Skeletal muscle tissue (tissue), 3 donors: ENCODE measurements at regions not wholly inside any gene's neighbourhood (a gene's known extent, or its start where the extent isn't known, plus 50 kb on each side); places are given as distances from the start of the nearest gene placed in this dataset.
"Not testable (repeated sequence)": the region's sequence is repeated elsewhere in the genome, so short reads cannot be mapped to it uniquely, and the experiment has no call there.

Experiments
- H3K27ac ChIP-seq: one replicate; pipeline ENCODE4 v1.7.0; 2013; ENCODE audit warnings: mild to moderate bottlenecking, low read depth, low read length, inconsistent platforms
- H3K27me3 ChIP-seq, 3 donors: one replicate each; pipeline ENCODE4 v1.7.0; 2013; ENCODE audit warnings: low read length in 3 of 3; ENCODE audit not compliant: control insufficient read depth in 3 of 3, insufficient read depth in 3 of 3
- H3K36me3 ChIP-seq, 3 donors: one replicate each; pipeline ENCODE4 v1.7.0; 2013; ENCODE audit warnings: low read length in 3 of 3; ENCODE audit not compliant: control insufficient read depth in 3 of 3, insufficient read depth in 3 of 3
- H3K4me1 ChIP-seq, 3 donors: one replicate each; pipeline ENCODE4 v1.7.0; 2013; ENCODE audit warnings: low read length in 3 of 3, mild to moderate bottlenecking in 3 of 3; ENCODE audit not compliant: control insufficient read depth in 3 of 3, insufficient read depth in 3 of 3
- H3K4me3 ChIP-seq, 3 donors: one replicate each; pipeline ENCODE4 v1.7.0; 2013; ENCODE audit warnings: low read length in 3 of 3
- H3K9ac ChIP-seq, 3 donors: one replicate each; pipeline ENCODE4 v1.7.0; 2013; ENCODE audit warnings: low read length in 3 of 3, mild to moderate bottlenecking in 3 of 3, moderate library complexity in 2 of 3, low read depth in 1 of 3
- H3K9me3 ChIP-seq, 3 donors: one replicate each; pipeline ENCODE4 v1.7.0; 2013; ENCODE audit warnings: low read length in 3 of 3; ENCODE audit not compliant: control insufficient read depth in 3 of 3
- donor health status: Osteomylitis.

DNA sequence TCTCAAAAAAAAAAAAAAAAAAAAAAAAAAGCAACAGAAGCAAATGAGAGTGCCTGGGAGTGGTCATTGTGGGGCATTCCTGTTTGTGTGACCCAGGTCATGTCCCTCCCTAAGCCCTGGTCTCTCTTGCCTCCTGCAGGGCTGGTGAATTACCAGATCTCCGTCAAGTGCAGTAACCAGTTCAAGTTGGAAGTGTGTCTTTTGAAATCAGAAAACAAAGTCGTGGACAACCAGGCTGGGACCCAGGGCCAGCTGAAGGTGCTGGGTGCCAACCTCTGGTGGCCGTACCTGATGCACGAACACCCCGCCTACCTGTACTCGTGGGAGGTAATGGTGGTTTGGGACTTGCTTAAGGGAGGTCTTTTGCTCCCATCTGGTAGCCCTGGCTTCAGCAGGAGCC is 1362.0 kb downstream of the CDH12 start:
- not testable (repeated sequence) for H3K27ac ChIP-seq, H3K4me1 ChIP-seq, H3K9me3 ChIP-seq, H3K4me3 ChIP-seq, H3K36me3 ChIP-seq, H3K27me3 ChIP-seq, H3K9ac ChIP-seq

DNA sequence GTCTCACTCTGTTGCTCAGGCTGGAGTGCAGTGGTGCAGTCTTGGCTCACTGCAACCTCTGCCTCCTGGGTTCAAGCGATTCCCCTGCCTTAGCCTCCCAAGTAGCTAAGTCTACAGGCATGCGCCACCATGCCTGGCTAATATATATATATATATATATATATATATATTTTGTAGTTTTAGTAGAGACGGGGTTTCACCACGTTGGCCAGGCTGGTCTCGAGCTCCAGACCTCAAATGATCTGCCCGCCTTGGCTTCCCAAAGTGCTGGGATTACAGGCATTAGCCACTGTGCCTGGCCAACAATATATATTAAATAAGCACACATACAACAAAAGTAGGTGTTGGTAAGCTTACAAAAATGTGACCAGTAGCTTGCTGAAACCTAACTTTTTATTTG is 1364.3 kb downstream of the CDH12 start:
- H3K9ac ChIP-seq, H3K36me3 ChIP-seq, H3K4me3 ChIP-seq, H3K27ac ChIP-seq, H3K27me3 ChIP-seq, H3K4me1 ChIP-seq, H3K9me3 ChIP-seq: not testable (repeated sequence)

GRCh38 chr5:21485458-21486000 is 1367.6 kb downstream of the CDH12 start:
- not testable (repeated sequence) for H3K9me3 ChIP-seq, H3K27me3 ChIP-seq, H3K9ac ChIP-seq, H3K27ac ChIP-seq, H3K36me3 ChIP-seq, H3K4me1 ChIP-seq, H3K4me3 ChIP-seq

GRCh38 chr5:21484498-21484889 is 1368.7 kb downstream of the CDH12 start:
- H3K4me3 ChIP-seq, H3K27ac ChIP-seq: not testable (repeated sequence)

DNA sequence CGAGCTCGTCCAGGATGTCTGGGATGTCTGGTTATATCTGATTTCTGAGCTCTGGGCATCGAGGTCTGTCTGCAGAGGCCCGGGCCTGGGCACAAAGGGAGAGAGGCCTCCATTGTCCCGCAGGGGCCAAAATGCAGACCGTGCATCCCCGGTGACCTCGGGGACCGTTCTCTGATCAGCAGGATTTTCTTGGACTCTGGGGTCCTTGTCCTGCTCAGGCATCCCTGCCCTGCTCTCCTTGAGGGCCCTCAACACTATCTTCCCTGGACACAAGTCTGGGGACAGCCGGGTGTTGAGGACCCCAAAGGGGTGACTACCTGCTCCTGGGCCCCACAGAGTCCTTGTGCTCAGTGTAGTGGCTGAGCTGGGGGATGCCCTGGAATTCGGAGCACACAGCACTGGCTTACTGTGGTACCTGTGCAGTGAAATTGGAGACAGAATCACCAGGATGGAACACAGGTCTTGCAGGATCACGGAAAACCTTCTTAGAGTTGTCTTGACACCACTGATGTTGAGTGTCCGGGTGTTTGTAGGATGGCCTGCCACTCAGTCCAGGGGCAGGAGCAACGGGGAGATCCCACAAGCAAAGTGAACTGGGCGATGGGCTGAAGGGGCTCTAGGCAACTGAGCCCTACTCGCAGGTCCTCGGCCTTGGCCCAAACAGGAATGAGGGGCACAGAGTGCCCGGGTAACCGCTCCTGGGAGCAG is 1369.2 kb downstream of the CDH12 start:
- not testable (repeated sequence) for H3K36me3 ChIP-seq, H3K27me3 ChIP-seq, H3K4me1 ChIP-seq, H3K27ac ChIP-seq, H3K4me3 ChIP-seq, H3K9ac ChIP-seq, H3K9me3 ChIP-seq

More at GRCh38 chr5:21484498-21484889, 1368.7 kb downstream of the CDH12 start:
- not testable (repeated sequence) for H3K9me3 ChIP-seq, H3K9ac ChIP-seq, H3K4me1 ChIP-seq, H3K36me3 ChIP-seq, H3K27me3 ChIP-seq

GRCh38 chr5:21482983-21483650 is 1370.0 kb downstream of the CDH12 start:
- not testable (repeated sequence) for H3K9ac ChIP-seq, H3K36me3 ChIP-seq, H3K4me1 ChIP-seq, H3K9me3 ChIP-seq, H3K27me3 ChIP-seq, H3K27ac ChIP-seq, H3K4me3 ChIP-seq

DNA sequence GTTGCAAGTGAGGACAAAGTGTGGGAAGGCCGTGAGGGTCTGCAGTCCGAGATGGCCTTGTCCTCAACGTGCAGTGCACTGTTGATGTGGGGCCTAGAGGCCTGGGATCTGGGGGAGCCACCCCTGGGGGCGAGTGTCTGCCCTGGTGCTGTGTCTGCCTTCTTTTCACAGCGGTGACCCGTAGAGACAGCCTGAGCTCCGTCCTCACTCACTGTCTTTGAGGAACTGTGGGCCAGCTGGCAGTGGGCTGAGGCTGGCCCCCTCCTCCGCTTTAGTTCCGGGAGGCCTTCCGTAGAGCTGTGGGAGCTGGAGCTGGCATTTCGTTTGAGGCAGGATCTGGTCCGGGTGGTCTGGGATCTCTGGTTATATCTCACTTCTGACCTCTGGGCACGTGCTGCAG is 1370.6 kb downstream of the CDH12 start:
- not testable (repeated sequence) for H3K9ac ChIP-seq, H3K36me3 ChIP-seq, H3K4me3 ChIP-seq, H3K4me1 ChIP-seq, H3K27ac ChIP-seq, H3K27me3 ChIP-seq, H3K9me3 ChIP-seq

DNA sequence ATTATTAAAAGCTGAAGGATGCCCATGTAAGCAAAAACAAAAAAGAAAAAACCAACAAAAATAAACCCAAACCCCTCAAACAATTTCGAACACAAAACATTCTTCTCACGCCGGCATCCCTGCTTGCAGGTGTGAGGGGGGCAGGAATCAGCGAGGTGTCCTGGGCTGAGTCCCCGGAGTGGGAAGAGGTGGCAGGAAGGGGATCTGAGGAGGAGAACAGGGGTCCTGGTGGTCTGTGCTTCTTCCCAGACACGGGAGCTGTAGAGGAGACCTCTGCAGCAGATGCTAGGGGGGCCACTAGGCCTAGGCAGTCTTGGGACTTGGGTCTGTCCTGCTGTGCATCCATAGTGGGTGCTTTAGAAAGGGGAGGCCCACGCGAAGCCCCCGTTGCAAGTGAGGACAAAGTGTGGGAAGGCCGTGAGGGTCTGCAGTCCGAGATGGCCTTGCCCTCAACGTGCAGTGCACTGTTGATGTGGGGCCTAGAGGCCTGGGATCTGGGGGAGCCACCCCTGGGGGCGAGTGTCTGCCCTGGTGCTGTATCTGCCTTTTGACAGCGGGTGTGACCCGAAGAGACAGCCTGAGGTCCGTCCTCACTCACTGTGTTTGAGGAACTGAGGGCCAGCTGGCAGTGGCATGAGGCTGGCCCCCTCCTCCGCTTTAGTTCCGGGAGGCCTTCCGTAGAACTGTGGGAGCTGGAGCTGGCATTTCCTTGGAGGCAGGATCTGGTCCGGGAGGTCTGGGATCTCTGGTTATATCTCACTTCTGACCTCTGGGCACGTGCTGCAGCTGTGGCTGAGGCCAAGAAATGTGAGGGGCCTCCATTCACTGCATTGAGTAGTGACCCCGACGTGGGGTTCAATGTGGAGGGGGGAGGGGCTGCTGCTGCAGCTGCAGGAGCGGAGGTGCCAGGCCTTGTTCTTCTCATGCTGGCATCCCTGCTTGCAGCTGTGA is 1371.5 kb downstream of the CDH12 start:
- not testable (repeated sequence) for H3K27me3 ChIP-seq, H3K4me3 ChIP-seq, H3K4me1 ChIP-seq, H3K9ac ChIP-seq, H3K36me3 ChIP-seq, H3K27ac ChIP-seq, H3K9me3 ChIP-seq

- H3K4me1 ChIP-seq, H3K9me3 ChIP-seq, H3K27me3 ChIP-seq, H3K27ac ChIP-seq, H3K36me3 ChIP-seq, H3K9ac ChIP-seq, H3K4me3 ChIP-seq: not testable (repeated sequence)
Observed at GRCh38 chr5:21480054-21480453, 1373.1 kb downstream of the CDH12 start.

DNA sequence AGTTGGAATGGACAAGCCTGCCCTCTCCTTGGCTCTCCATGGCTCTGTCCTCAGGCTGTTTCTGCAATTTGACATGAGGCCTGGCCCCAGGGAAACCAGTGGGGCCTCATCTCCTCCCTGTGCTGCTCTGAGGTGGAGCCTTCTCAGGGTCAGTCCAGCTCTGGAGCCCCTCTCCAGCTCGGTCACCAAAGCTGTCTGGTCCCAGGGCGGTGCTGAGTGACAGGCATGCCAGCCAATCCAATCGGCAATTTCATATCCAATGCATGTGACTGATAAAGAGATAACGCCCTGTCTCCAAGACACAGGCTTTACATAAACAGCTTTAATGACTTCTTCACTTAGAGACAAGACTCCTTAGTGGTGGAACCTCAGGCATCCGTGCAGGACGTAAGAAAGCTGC is 1379.2 kb downstream of the CDH12 start:
- not testable (repeated sequence) for H3K27me3 ChIP-seq, H3K4me1 ChIP-seq, H3K36me3 ChIP-seq, H3K9ac ChIP-seq, H3K9me3 ChIP-seq, H3K4me3 ChIP-seq, H3K27ac ChIP-seq
